A549 (cell line): ENCODE measurements at regions not wholly inside any gene's neighbourhood (a gene's known extent, or its start where the extent isn't known, plus 50 kb on each side); places are given as distances from the start of the nearest gene placed in this dataset.
"Not testable (repeated sequence)": the region's sequence is repeated elsewhere in the genome, so short reads cannot be mapped to it uniquely, and the experiment has no call there.

Experiments used
- BHLHE40 ChIP-seq: IDR thresholded peaks from 2 replicates; pipeline ENCODE4 v1.6.1; 2012; ENCODE audit warnings: low read depth, low read length, inconsistent platforms
- CHD2 ChIP-seq: fragments of 150-350 bp; IDR thresholded peaks from 2 replicates; pipeline ENCODE4 v1.6.1; 2014; ENCODE audit warnings: low read length; ENCODE audit not compliant: partially characterized antibody
- CHD4 ChIP-seq: fragments of 200-600 bp; sonication (generic); IDR thresholded peaks from 2 replicates; pipeline ENCODE4 v1.6.1; 2016; ENCODE audit warnings: antibody characterized with exemption, mild to moderate bottlenecking, borderline replicate concordance
- HOXB5 ChIP-seq: fragments of 250-450 bp; sonication (Bioruptor Pico); IDR thresholded peaks from 2 replicates; pipeline ENCODE4 v1.5.0; 2020; ENCODE audit warnings: mild to moderate bottlenecking, moderate library complexity
- POLR2A ChIP-seq: IDR thresholded peaks from 2 replicates; pipeline ENCODE4 v1.6.1; 2012; ENCODE audit warnings: mild to moderate bottlenecking, low read length
- TF ChIP-seq, protein P1 (sequence below): fragments of >200 bp; sonication (Bioruptor Twin); formaldehyde crosslinking; IDR thresholded peaks from 3 replicates; pipeline ENCODE4 v1.5.1; 2016
- TF ChIP-seq, protein P2 (sequence below): fragments of 200-600 bp; sonication (generic); IDR thresholded peaks from 2 replicates; pipeline ENCODE4 v1.6.1; 2016; ENCODE audit warnings: antibody characterized with exemption, mild to moderate bottlenecking, moderate library complexity

DNA sequence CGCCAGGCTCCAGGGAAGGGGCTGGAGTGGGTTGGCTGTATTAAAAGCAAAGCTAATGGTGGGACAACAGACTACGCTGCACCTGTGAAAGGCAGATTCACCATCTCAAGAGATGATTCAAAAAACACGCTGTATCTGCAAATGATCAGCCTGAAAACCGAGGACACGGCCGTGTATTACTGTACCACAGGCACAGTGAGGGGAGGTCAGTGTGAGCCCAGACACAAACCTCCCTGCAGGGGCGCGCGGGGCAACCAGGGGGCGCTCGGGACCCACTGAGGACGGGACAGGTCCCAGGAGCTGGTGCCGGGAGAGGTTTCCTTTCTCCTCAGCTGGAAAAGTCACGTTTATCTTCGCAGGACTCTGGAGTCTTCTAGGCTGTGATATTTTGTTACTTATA, 239.4 kb upstream of the TP53TG3 start:
- TF ChIP-seq, protein P1, sequence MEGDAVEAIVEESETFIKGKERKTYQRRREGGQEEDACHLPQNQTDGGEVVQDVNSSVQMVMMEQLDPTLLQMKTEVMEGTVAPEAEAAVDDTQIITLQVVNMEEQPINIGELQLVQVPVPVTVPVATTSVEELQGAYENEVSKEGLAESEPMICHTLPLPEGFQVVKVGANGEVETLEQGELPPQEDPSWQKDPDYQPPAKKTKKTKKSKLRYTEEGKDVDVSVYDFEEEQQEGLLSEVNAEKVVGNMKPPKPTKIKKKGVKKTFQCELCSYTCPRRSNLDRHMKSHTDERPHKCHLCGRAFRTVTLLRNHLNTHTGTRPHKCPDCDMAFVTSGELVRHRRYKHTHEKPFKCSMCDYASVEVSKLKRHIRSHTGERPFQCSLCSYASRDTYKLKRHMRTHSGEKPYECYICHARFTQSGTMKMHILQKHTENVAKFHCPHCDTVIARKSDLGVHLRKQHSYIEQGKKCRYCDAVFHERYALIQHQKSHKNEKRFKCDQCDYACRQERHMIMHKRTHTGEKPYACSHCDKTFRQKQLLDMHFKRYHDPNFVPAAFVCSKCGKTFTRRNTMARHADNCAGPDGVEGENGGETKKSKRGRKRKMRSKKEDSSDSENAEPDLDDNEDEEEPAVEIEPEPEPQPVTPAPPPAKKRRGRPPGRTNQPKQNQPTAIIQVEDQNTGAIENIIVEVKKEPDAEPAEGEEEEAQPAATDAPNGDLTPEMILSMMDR, result not testable (repeated sequence)
- not testable (repeated sequence) for TF ChIP-seq POLR2A, CHD2, BHLHE40, HOXB5, CHD4
- TF ChIP-seq, protein P2, sequence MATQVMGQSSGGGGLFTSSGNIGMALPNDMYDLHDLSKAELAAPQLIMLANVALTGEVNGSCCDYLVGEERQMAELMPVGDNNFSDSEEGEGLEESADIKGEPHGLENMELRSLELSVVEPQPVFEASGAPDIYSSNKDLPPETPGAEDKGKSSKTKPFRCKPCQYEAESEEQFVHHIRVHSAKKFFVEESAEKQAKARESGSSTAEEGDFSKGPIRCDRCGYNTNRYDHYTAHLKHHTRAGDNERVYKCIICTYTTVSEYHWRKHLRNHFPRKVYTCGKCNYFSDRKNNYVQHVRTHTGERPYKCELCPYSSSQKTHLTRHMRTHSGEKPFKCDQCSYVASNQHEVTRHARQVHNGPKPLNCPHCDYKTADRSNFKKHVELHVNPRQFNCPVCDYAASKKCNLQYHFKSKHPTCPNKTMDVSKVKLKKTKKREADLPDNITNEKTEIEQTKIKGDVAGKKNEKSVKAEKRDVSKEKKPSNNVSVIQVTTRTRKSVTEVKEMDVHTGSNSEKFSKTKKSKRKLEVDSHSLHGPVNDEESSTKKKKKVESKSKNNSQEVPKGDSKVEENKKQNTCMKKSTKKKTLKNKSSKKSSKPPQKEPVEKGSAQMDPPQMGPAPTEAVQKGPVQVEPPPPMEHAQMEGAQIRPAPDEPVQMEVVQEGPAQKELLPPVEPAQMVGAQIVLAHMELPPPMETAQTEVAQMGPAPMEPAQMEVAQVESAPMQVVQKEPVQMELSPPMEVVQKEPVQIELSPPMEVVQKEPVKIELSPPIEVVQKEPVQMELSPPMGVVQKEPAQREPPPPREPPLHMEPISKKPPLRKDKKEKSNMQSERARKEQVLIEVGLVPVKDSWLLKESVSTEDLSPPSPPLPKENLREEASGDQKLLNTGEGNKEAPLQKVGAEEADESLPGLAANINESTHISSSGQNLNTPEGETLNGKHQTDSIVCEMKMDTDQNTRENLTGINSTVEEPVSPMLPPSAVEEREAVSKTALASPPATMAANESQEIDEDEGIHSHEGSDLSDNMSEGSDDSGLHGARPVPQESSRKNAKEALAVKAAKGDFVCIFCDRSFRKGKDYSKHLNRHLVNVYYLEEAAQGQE, result not testable (repeated sequence)
